Parathyroid adenoma (tissue), 2 donors: ENCODE measurements at regions not wholly inside any gene's neighbourhood (a gene's known extent, or its start where the extent isn't known, plus 50 kb on each side); places are given as distances from the start of the nearest gene placed in this dataset.

ENCODE experiments used
- H2AFZ ChIP-seq: fragments of 300-600 bp; sonication (generic); one replicate; pipeline ENCODE4 v1.7.0; 2017; ENCODE audit warnings: antibody characterized with exemption, mild to moderate bottlenecking
- H3K27ac ChIP-seq: fragments of 300-600 bp; sonication (generic); one replicate; pipeline ENCODE4 v1.7.0; 2017
- H3K27me3 ChIP-seq: fragments of 300-600 bp; sonication (generic); one replicate; pipeline ENCODE4 v1.7.0; 2017; ENCODE audit warnings: low read length; ENCODE audit not compliant: control insufficient read depth, insufficient read depth
- H3K36me3 ChIP-seq: fragments of 300-600 bp; sonication (generic); one replicate; pipeline ENCODE4 v1.7.0; 2017; ENCODE audit warnings: low read length; ENCODE audit not compliant: control insufficient read depth, insufficient read depth
- H3K4me1 ChIP-seq: fragments of 300-600 bp; sonication (generic); one replicate; pipeline ENCODE4 v1.7.0; 2017; ENCODE audit warnings: control low read depth
- H3K4me2 ChIP-seq: fragments of 300-600 bp; sonication (generic); one replicate; pipeline ENCODE4 v1.7.0; 2017; ENCODE audit warnings: low read length
- H3K4me3 ChIP-seq: fragments of 300-600 bp; sonication (generic); one replicate; pipeline ENCODE4 v1.7.0; 2017; ENCODE audit warnings: low read depth, low read length
- H3K79me2 ChIP-seq: fragments of 300-600 bp; sonication (generic); one replicate; pipeline ENCODE4 v1.7.0; 2017; ENCODE audit warnings: control low read depth
- H3K9ac ChIP-seq: fragments of 300-600 bp; sonication (generic); one replicate; pipeline ENCODE4 v1.7.0; 2017; ENCODE audit warnings: mild to moderate bottlenecking
- H3K9me3 ChIP-seq: fragments of 300-600 bp; sonication (generic); one replicate; pipeline ENCODE4 v1.7.0; 2017; ENCODE audit warnings: low read length; ENCODE audit not compliant: control insufficient read depth
- CTCF ChIP-seq: fragments of 300-600 bp; sonication (generic); IDR thresholded peaks from one replicate; pipeline ENCODE4 v1.7.0; 2017; ENCODE audit warnings: antibody characterized with exemption, mild to moderate bottlenecking
- donor health status: primary hyperparathyroidism.

- Histone ChIP-seq H3K4me2 (no peak overlapping the region), H3K27ac (no peak overlapping the region), H3K36me3 (no peaks in the 10 kb centered on the region), H3K9me3 (no peaks in the 10 kb centered on the region), H3K79me2 (peaks cover 55% of the 10 kb centered on the region), H3K4me3 (no peak overlapping the region), H3K4me1 (peaks cover 6% of the 10 kb centered on the region), H3K27me3 (no peaks in the 10 kb centered on the region), H2AFZ (no peak overlapping the region), H3K9ac (no peak overlapping the region)
- TF ChIP-seq CTCF: no peak
Observed at GRCh38 chr18:46209161-46209560, 105.0 kb downstream of the HAUS1 start.

- no peaks in the 10 kb centered on the region for H3K9me3 ChIP-seq
- no peak overlapping the region for H3K27ac ChIP-seq
- H3K4me3 ChIP-seq: no peak overlapping the region
- no peak for TF ChIP-seq CTCF
- peaks cover 47% of the 10 kb centered on the region for H3K79me2 ChIP-seq
- peaks cover 6% of the 10 kb centered on the region for H3K4me1 ChIP-seq
- H3K4me2 ChIP-seq: no peak overlapping the region
- no peak overlapping the region for H3K9ac ChIP-seq
- H3K36me3 ChIP-seq: no peaks in the 10 kb centered on the region
- H2AFZ ChIP-seq: no peak overlapping the region
- H3K27me3 ChIP-seq: no peaks in the 10 kb centered on the region
Observed at GRCh38 chr18:46211816-46212215, 107.6 kb downstream of the HAUS1 start.

GRCh38 chr18:46212398-46212797 lies 108.2 kb downstream of the HAUS1 start:
- H3K4me3 ChIP-seq: no peak overlapping the region
- no peak for TF ChIP-seq CTCF
- no peaks in the 10 kb centered on the region for H3K9me3 ChIP-seq
- H3K4me2 ChIP-seq: no peak overlapping the region
- H3K79me2 ChIP-seq: peaks cover 44% of the 10 kb centered on the region
- no peak overlapping the region for H3K9ac ChIP-seq
- no peak overlapping the region for H2AFZ ChIP-seq
- no peak overlapping the region for H3K27ac ChIP-seq
- peaks cover 6% of the 10 kb centered on the region for H3K4me1 ChIP-seq
- H3K36me3 ChIP-seq: no peaks in the 10 kb centered on the region
- no peaks in the 10 kb centered on the region for H3K27me3 ChIP-seq

- Histone ChIP-seq H3K4me2 (no peak overlapping the region), H3K27me3 (no peaks in the 10 kb centered on the region), H3K4me3 (no peak overlapping the region), H3K79me2 (peaks cover 37% of the 10 kb centered on the region), H2AFZ (no peak overlapping the region), H3K4me1 (peaks cover 4% of the 10 kb centered on the region), H3K27ac (no peak overlapping the region), H3K9ac (no peak overlapping the region), H3K9me3 (no peaks in the 10 kb centered on the region), H3K36me3 (no peaks in the 10 kb centered on the region)
- peak; percentile 59 for TF ChIP-seq CTCF
Observed at GRCh38 chr18:46213295-46213694, 109.1 kb downstream of the HAUS1 start.

GRCh38 chr18:46214435-46214834 lies 110.2 kb downstream of the HAUS1 start:
- Histone ChIP-seq H3K79me2 (peaks cover 28% of the 10 kb centered on the region), H3K27ac (no peak overlapping the region), H3K4me3 (no peak overlapping the region), H3K4me1 (no peaks in the 10 kb centered on the region), H3K27me3 (no peaks in the 10 kb centered on the region), H2AFZ (no peak overlapping the region), H3K36me3 (no peaks in the 10 kb centered on the region), H3K4me2 (no peak overlapping the region), H3K9ac (no peak overlapping the region), H3K9me3 (no peaks in the 10 kb centered on the region)
- no peak for TF ChIP-seq CTCF
